ENCODE measurements at regions not wholly inside any gene's neighbourhood (a gene's known extent, or its start where the extent isn't known, plus 50 kb on each side); places are given as distances from the start of the nearest gene placed in this dataset.
A peak's percentile ranks its signal among the peaks of the same experiment; 100 is the strongest.
"Not testable (repeated sequence)": the region's sequence is repeated elsewhere in the genome, so short reads cannot be mapped to it uniquely, and the experiment has no call there.

- no peak overlapping the region for H3K4me3 ChIP-seq (ENCODE audit: insufficient read length, low read depth)
- no peaks in the 10 kb centered on the region; the same call in 1 of the 2 replicates for H3K9me3 ChIP-seq (ENCODE audit: insufficient read depth, low read length)
- H3K27me3 ChIP-seq (ENCODE audit: insufficient read depth, insufficient read length), result no peaks in the 10 kb centered on the region
- no peaks in the 10 kb centered on the region for H3K36me3 ChIP-seq (ENCODE audit: insufficient read depth, insufficient read length, low read length)
- H3K9ac ChIP-seq (ENCODE audit: insufficient read length, low read depth), result no peak overlapping the region
- no peak for TF ChIP-seq SUZ12 (IDR thresholded peaks at IDR 0.05; ENCODE audit: extremely low read depth, insufficient read depth, insufficient read length)
- DNase-seq (ENCODE audit: low read depth, low spot score), result peak; percentile 1
- no peaks in the 10 kb centered on the region for H3K4me1 ChIP-seq (ENCODE audit: insufficient read depth, insufficient read length)
Observed at GRCh38 chr6:55058682-55059081, 115.6 kb upstream of the HCRTR2 start.

- no peaks in the 10 kb centered on the region; the same call in 1 of the 2 replicates for H3K9me3 ChIP-seq (ENCODE audit: insufficient read depth, low read length)
- H3K27me3 ChIP-seq (ENCODE audit: insufficient read depth, insufficient read length), result no peaks in the 10 kb centered on the region
- no peak overlapping the region for H3K9ac ChIP-seq (ENCODE audit: insufficient read length, low read depth)
- H3K36me3 ChIP-seq (ENCODE audit: insufficient read depth, insufficient read length, low read length), result no peaks in the 10 kb centered on the region
- no peak for TF ChIP-seq ZNF274 (IDR thresholded peaks at IDR 0.05; ENCODE audit: low read depth, low read length)
- no peak for TF ChIP-seq YY1 (IDR thresholded peaks at IDR 0.05; ENCODE audit: insufficient read depth, insufficient read length)
- no peak for TF ChIP-seq SUZ12 (IDR thresholded peaks at IDR 0.05; ENCODE audit: extremely low read depth, insufficient read depth, insufficient read length)
- no peaks in the 10 kb centered on the region for H3K4me1 ChIP-seq (ENCODE audit: insufficient read depth, insufficient read length)
- no peak for DNase-seq (ENCODE audit: low read depth, low spot score)
- no peak overlapping the region for H3K4me3 ChIP-seq (ENCODE audit: insufficient read length, low read depth)
Observed at GRCh38 chr6:55064711-55065420, 109.4 kb upstream of the HCRTR2 start.

- TF ChIP-seq YY1 (IDR thresholded peaks at IDR 0.05; ENCODE audit: insufficient read depth, insufficient read length), result no peak
- H3K9ac ChIP-seq (ENCODE audit: insufficient read length, low read depth), result no peak overlapping the region
- H3K9me3 ChIP-seq (ENCODE audit: insufficient read depth, low read length), result no peaks in the 10 kb centered on the region
- H3K4me3 ChIP-seq (ENCODE audit: insufficient read length, low read depth), result no peak overlapping the region
- DNase-seq (ENCODE audit: low read depth, low spot score), result peak; percentile 9
- no peaks in the 10 kb centered on the region for H3K4me1 ChIP-seq (ENCODE audit: insufficient read depth, insufficient read length)
- no peaks in the 10 kb centered on the region for H3K36me3 ChIP-seq (ENCODE audit: insufficient read depth, insufficient read length, low read length)
- no peaks in the 10 kb centered on the region for H3K27me3 ChIP-seq (ENCODE audit: insufficient read depth, insufficient read length)
Observed at GRCh38 chr6:55069132-55069781, 105.1 kb upstream of the HCRTR2 start.

GRCh38 chr6:55082021-55082420, 92.3 kb upstream of the HCRTR2 start:
- Histone ChIP-seq H3K9me3 (ENCODE audit: insufficient read depth, low read length) (no peaks in the 10 kb centered on the region), H3K4me3 (ENCODE audit: insufficient read length, low read depth) (no peak overlapping the region), H3K9ac (ENCODE audit: insufficient read length, low read depth) (no peak overlapping the region), H3K4me1 (ENCODE audit: insufficient read depth, insufficient read length) (no peaks in the 10 kb centered on the region), H3K36me3 (ENCODE audit: insufficient read depth, insufficient read length, low read length) (no peaks in the 10 kb centered on the region), H3K27me3 (ENCODE audit: insufficient read depth, insufficient read length) (no peaks in the 10 kb centered on the region)
- no peak for DNase-seq (ENCODE audit: low read depth, low spot score)
- TF ChIP-seq ZNF274 (IDR thresholded peaks at IDR 0.05; ENCODE audit: low read depth, low read length) (no peak), SUZ12 (IDR thresholded peaks at IDR 0.05; ENCODE audit: extremely low read depth, insufficient read depth, insufficient read length) (no peak), YY1 (IDR thresholded peaks at IDR 0.05; ENCODE audit: insufficient read depth, insufficient read length) (no peak)

GRCh38 chr6:55088011-55088410, 86.3 kb upstream of the HCRTR2 start:
- H3K9me3 ChIP-seq (ENCODE audit: insufficient read depth, low read length); H3K27me3 ChIP-seq (ENCODE audit: insufficient read depth, insufficient read length); H3K4me1 ChIP-seq (ENCODE audit: insufficient read depth, insufficient read length); H3K9ac ChIP-seq (ENCODE audit: insufficient read length, low read depth); H3K4me3 ChIP-seq (ENCODE audit: insufficient read length, low read depth); H3K36me3 ChIP-seq (ENCODE audit: insufficient read depth, insufficient read length, low read length); DNase-seq (ENCODE audit: low read depth, low spot score): not testable (repeated sequence)

GRCh38 chr6:55088902-55089301, 85.4 kb upstream of the HCRTR2 start:
- Histone ChIP-seq H3K4me1 (ENCODE audit: insufficient read depth, insufficient read length) (no peaks in the 10 kb centered on the region), H3K9ac (ENCODE audit: insufficient read length, low read depth) (no peak overlapping the region), H3K4me3 (ENCODE audit: insufficient read length, low read depth) (no peak overlapping the region), H3K9me3 (ENCODE audit: insufficient read depth, low read length) (no peaks in the 10 kb centered on the region), H3K36me3 (ENCODE audit: insufficient read depth, insufficient read length, low read length) (no peaks in the 10 kb centered on the region), H3K27me3 (ENCODE audit: insufficient read depth, insufficient read length) (no peaks in the 10 kb centered on the region)
- no peak for DNase-seq (ENCODE audit: low read depth, low spot score)
- no peak for TF ChIP-seq YY1 (IDR thresholded peaks at IDR 0.05; ENCODE audit: insufficient read depth, insufficient read length)
- TF ChIP-seq ZNF274 (IDR thresholded peaks at IDR 0.05; ENCODE audit: low read depth, low read length), result no peak
- no peak for TF ChIP-seq SUZ12 (IDR thresholded peaks at IDR 0.05; ENCODE audit: extremely low read depth, insufficient read depth, insufficient read length)

GRCh38 chr6:55089325-55089724, 85.0 kb upstream of the HCRTR2 start:
- H3K4me1 ChIP-seq (ENCODE audit: insufficient read depth, insufficient read length), result no peaks in the 10 kb centered on the region
- H3K4me3 ChIP-seq (ENCODE audit: insufficient read length, low read depth), result no peak overlapping the region
- TF ChIP-seq SUZ12 (IDR thresholded peaks at IDR 0.05; ENCODE audit: extremely low read depth, insufficient read depth, insufficient read length) (no peak), ZNF274 (IDR thresholded peaks at IDR 0.05; ENCODE audit: low read depth, low read length) (no peak), YY1 (IDR thresholded peaks at IDR 0.05; ENCODE audit: insufficient read depth, insufficient read length) (no peak)
- DNase-seq (ENCODE audit: low read depth, low spot score), result no peak
- H3K36me3 ChIP-seq (ENCODE audit: insufficient read depth, insufficient read length, low read length), result no peaks in the 10 kb centered on the region
- no peaks in the 10 kb centered on the region for H3K9me3 ChIP-seq (ENCODE audit: insufficient read depth, low read length)
- H3K27me3 ChIP-seq (ENCODE audit: insufficient read depth, insufficient read length), result no peaks in the 10 kb centered on the region
- H3K9ac ChIP-seq (ENCODE audit: insufficient read length, low read depth), result no peak overlapping the region
